HAP-1 (cell line): ENCODE measurements at regions not wholly inside any gene's neighbourhood (a gene's known extent, or its start where the extent isn't known, plus 50 kb on each side); places are given as distances from the start of the nearest gene placed in this dataset.

Experiments
- DNase-seq, 2 experiments: peaks; one replicate each; pipeline ENCODE4 v3.0.0-alpha.2; 2016 to 2020; ENCODE audit warnings: low spot score in 2 of 2
- H3K27me3 ChIP-seq: fragments of 250-450 bp; sonication (Bioruptor Pico); 2 replicates; pipeline ENCODE4 v1.5.1; 2020; ENCODE audit warnings: low read depth, mild to moderate bottlenecking, moderate library complexity
- H3K36me3 ChIP-seq: fragments of 250-450 bp; sonication (Bioruptor Pico); replicated peaks from 2 replicates; pipeline ENCODE4 v1.5.1; 2020; ENCODE audit warnings: mild to moderate bottlenecking
- H3K4me1 ChIP-seq: fragments of 250-450 bp; sonication (Bioruptor Pico); 2 replicates; pipeline ENCODE4 v1.5.1; 2020; ENCODE audit warnings: mild to moderate bottlenecking
- H3K4me3 ChIP-seq: fragments of 250-450 bp; sonication (Bioruptor Pico); 2 replicates; pipeline ENCODE4 v1.5.1; 2020; ENCODE audit warnings: mild to moderate bottlenecking, moderate library complexity
- H3K9me3 ChIP-seq: fragments of 250-450 bp; sonication (Bioruptor Pico); 2 replicates; pipeline ENCODE4 v1.5.1; 2020; ENCODE audit warnings: mild to moderate bottlenecking, moderate library complexity
- in situ Hi-C: fragments of 300-500 bp; cut with MboI; formaldehyde crosslinking; loops from 3 replicates; pipeline ENCODE4 v1.14.3; 2020; ENCODE audit warnings: low sequenced_read_pairs, inconsistent platforms, mixed read lengths

GRCh38 chr3:188062216-188062615 is 91.7 kb upstream of the LPP start:
- no peaks in the 10 kb centered on the region for H3K27me3 ChIP-seq
- H3K36me3 ChIP-seq, result no peaks in the 10 kb centered on the region
- no peaks in the 10 kb centered on the region for H3K4me1 ChIP-seq
- no peak for DNase-seq
- in situ Hi-C loops, result no loop called here
- H3K4me3 ChIP-seq, result no peak overlapping the region
- H3K9me3 ChIP-seq, result no peaks in the 10 kb centered on the region; the same call in 1 of the 2 replicates

- Histone ChIP-seq H3K36me3 (no peaks in the 10 kb centered on the region), H3K27me3 (no peaks in the 10 kb centered on the region), H3K4me3 (no peak overlapping the region), H3K9me3 (no peaks in the 10 kb centered on the region; the same call in 1 of the 2 replicates), H3K4me1 (no peaks in the 10 kb centered on the region)
- no peak for DNase-seq
- in situ Hi-C loops, result no loop called here
These were observed 89.0 kb upstream of the LPP start for GRCh38 chr3:188064831-188065493.

GRCh38 chr3:188066141-188066540 is 87.8 kb upstream of the LPP start:
- Histone ChIP-seq H3K36me3 (no peaks in the 10 kb centered on the region), H3K4me3 (no peak overlapping the region), H3K4me1 (no peaks in the 10 kb centered on the region), H3K27me3 (no peaks in the 10 kb centered on the region), H3K9me3 (no peaks in the 10 kb centered on the region; the same call in 1 of the 2 replicates)
- DNase-seq, result no peak
- in situ Hi-C loops, result no loop called here

- in situ Hi-C loops, result no loop called here
- H3K4me3 ChIP-seq, result no peak overlapping the region
- H3K4me1 ChIP-seq, result no peaks in the 10 kb centered on the region
- no peaks in the 10 kb centered on the region for H3K27me3 ChIP-seq
- no peaks in the 10 kb centered on the region for H3K36me3 ChIP-seq
- no peak for DNase-seq
- no peaks in the 10 kb centered on the region; the same call in 1 of the 2 replicates for H3K9me3 ChIP-seq
These were observed 86.0 kb upstream of the LPP start for GRCh38 chr3:188067932-188068331.

GRCh38 chr3:188068342-188068741 is 85.6 kb upstream of the LPP start:
- in situ Hi-C loops, result no loop called here
- H3K27me3 ChIP-seq, result no peaks in the 10 kb centered on the region
- no peak for DNase-seq
- H3K9me3 ChIP-seq, result no peaks in the 10 kb centered on the region; the same call in 1 of the 2 replicates
- H3K4me3 ChIP-seq, result no peak overlapping the region
- H3K36me3 ChIP-seq, result no peaks in the 10 kb centered on the region
- H3K4me1 ChIP-seq, result no peaks in the 10 kb centered on the region

- H3K4me3 ChIP-seq, result no peak overlapping the region
- in situ Hi-C loops, result no loop called here
- H3K4me1 ChIP-seq, result no peaks in the 10 kb centered on the region
- H3K36me3 ChIP-seq, result no peaks in the 10 kb centered on the region
- no peaks in the 10 kb centered on the region for H3K9me3 ChIP-seq
- DNase-seq, result no peak
- H3K27me3 ChIP-seq, result no peaks in the 10 kb centered on the region
These were observed 82.3 kb upstream of the LPP start for GRCh38 chr3:188071636-188072035.

- Histone ChIP-seq H3K9me3 (no peaks in the 10 kb centered on the region), H3K27me3 (no peaks in the 10 kb centered on the region), H3K4me1 (no peaks in the 10 kb centered on the region), H3K36me3 (no peaks in the 10 kb centered on the region), H3K4me3 (no peak overlapping the region)
- no peak for DNase-seq
- in situ Hi-C loops, result no loop called here
These were observed 77.8 kb upstream of the LPP start for GRCh38 chr3:188076176-188076575.

GRCh38 chr3:188077160-188077799 is 76.7 kb upstream of the LPP start:
- in situ Hi-C loops, result no loop called here
- Histone ChIP-seq H3K36me3 (no peaks in the 10 kb centered on the region), H3K9me3 (no peaks in the 10 kb centered on the region), H3K27me3 (no peaks in the 10 kb centered on the region; the same call in 1 of the 2 replicates), H3K4me3 (no peak overlapping the region), H3K4me1 (no peaks in the 10 kb centered on the region)
- DNase-seq, result no peak

- no peaks in the 10 kb centered on the region for H3K4me1 ChIP-seq
- in situ Hi-C loops, result no loop called here
- no peak overlapping the region for H3K4me3 ChIP-seq
- H3K9me3 ChIP-seq, result no peaks in the 10 kb centered on the region
- no peak for DNase-seq
- no peaks in the 10 kb centered on the region for H3K36me3 ChIP-seq
- no peaks in the 10 kb centered on the region; the same call in 1 of the 2 replicates for H3K27me3 ChIP-seq
These were observed 73.9 kb upstream of the LPP start for GRCh38 chr3:188080091-188080490.

GRCh38 chr3:188082031-188082430 is 71.9 kb upstream of the LPP start:
- Histone ChIP-seq H3K4me3 (no peak overlapping the region), H3K36me3 (no peaks in the 10 kb centered on the region)

GRCh38 chr3:188082450-188082849 is 71.5 kb upstream of the LPP start:
- Histone ChIP-seq H3K4me3 (no peak overlapping the region), H3K27me3 (no peaks in the 10 kb centered on the region; the same call in 1 of the 2 replicates), H3K36me3 (no peaks in the 10 kb centered on the region), H3K4me1 (no peaks in the 10 kb centered on the region), H3K9me3 (no peaks in the 10 kb centered on the region)
- DNase-seq, result no peak
- in situ Hi-C loops, result no loop called here

More at GRCh38 chr3:188082031-188082430, 71.9 kb upstream of the LPP start:
- in situ Hi-C loops, result no loop called here
- Histone ChIP-seq H3K4me1 (no peaks in the 10 kb centered on the region), H3K27me3 (no peaks in the 10 kb centered on the region; the same call in 1 of the 2 replicates), H3K9me3 (no peaks in the 10 kb centered on the region)
- no peak for DNase-seq

- Histone ChIP-seq H3K4me3 (no peak overlapping the region), H3K4me1 (no peaks in the 10 kb centered on the region), H3K36me3 (no peaks in the 10 kb centered on the region), H3K9me3 (no peaks in the 10 kb centered on the region), H3K27me3 (no peaks in the 10 kb centered on the region; the same call in 1 of the 2 replicates)
- in situ Hi-C loops, result no loop called here
- DNase-seq, result no peak
These were observed 70.9 kb upstream of the LPP start for GRCh38 chr3:188083011-188083410.

GRCh38 chr3:188084752-188085583 is 69.0 kb upstream of the LPP start:
- in situ Hi-C loops, result no loop called here
- DNase-seq, result no peak
- H3K4me1 ChIP-seq, result no peaks in the 10 kb centered on the region
- H3K27me3 ChIP-seq, result peaks cover 3% of the 10 kb centered on the region; the same call in 1 of the 2 replicates
- no peaks in the 10 kb centered on the region for H3K36me3 ChIP-seq
- H3K9me3 ChIP-seq, result no peaks in the 10 kb centered on the region
- no peak overlapping the region for H3K4me3 ChIP-seq
